CD4-positive, alpha-beta T cell treated with Interleukin-10 for 1 hour (primary cell): ENCODE measurements at regions not wholly inside any gene's neighbourhood (a gene's known extent, or its start where the extent isn't known, plus 50 kb on each side); places are given as distances from the start of the nearest gene placed in this dataset.

ENCODE experiments used
- DNase-seq: peaks from one replicate; pipeline ENCODE4 v3.0.0-alpha.2; 2020

DNA sequence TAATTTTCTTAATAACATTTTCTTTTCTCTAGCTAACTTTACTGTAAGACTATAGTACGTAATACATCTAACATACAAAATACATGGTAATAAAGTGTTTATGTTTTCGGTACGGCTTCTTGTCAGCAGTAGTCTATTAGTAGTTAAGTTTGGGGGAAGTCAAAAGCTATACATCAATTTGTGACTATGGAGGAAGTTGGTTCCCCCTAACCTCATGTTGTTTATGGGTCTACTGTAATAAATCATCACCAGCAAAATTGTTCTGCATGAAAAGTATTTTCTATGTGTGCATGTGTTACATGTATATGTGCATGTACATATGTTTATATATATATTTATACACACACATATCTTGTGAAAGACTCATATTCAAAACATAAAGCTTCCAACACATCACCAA, 303.0 kb downstream of the TRIB2 start:
- no peak for DNase-seq

DNA sequence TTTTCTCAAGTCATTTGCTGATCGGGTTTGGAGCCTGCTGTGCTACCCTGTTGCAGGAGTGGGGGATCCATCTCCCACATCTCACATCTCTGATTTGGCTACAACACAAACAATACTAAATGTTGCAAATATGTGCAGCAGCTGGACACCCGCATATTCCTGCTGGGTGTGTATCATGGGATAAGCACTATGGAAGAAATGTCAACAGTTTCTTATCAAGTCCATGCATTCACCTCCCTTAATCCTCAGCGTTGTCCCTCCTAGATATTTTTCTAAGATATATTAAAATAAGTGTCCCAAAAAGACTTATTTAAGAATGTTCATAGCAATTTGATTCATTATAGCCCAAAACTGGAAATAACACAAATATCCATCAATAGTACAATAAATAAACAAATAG, 303.7 kb downstream of the TRIB2 start:
- DNase-seq = no peak

DNA sequence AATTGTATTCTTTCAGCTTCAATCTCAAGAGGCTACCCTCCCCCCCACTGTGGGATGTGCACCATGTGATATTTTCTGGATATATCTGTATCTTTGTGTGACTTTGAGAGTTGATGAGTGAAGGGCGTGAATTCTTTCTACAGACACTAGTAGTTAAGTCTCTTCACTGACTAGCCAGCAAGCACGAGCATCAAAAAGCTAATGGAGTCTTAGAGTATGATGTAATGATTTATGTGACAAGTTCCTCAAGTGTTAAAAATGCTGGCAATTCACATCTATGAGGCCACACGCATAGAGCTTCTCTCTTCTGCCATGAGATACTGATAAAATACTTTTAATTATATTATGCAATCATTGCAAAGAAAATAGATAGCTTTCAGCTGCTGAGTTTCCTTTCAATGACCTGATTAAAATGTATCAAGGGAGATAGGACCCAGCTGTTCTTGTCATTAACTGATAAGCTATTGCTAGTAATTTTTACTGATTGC, 304.8 kb downstream of the TRIB2 start:
- no peak for DNase-seq

DNA sequence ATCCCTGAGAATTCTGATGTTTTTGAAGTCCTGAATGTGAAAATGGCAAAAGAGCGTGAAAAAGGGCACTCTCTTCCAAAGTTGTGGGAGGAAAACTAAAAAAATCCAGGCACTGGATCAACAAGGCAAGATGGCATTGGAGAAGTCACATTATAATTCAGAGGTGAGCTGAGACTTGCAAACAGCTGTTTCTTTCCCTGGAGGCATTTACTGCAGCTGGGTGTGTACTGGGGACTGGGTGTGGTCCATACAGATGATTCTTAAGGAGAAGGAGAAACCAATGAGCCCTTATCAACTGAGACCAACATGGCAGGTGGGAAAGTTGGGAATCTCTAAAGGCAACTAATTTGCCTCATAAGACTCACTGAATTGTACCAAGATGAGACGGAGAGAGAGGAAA, 313.9 kb downstream of the TRIB2 start:
- DNase-seq = no peak

DNA sequence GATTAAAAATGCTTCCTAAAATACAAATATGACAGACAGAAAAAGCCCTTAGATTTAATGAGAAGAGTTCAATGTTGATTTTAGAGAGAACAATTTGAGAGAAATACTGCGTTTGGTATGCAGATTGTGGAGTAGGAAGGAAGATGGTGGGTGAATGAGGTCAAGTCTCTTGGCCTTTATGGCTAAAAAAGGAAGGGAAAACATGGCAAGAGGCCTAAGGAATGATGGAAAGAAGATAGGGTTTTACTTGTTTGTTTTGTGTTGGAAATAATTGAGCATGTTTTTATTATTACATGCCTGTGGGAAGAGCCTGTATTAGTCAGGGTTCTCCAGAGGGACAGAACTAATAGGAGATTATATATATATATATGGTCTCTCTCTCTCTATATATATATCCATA, 318.1 kb downstream of the TRIB2 start:
- DNase-seq = no peak

DNA sequence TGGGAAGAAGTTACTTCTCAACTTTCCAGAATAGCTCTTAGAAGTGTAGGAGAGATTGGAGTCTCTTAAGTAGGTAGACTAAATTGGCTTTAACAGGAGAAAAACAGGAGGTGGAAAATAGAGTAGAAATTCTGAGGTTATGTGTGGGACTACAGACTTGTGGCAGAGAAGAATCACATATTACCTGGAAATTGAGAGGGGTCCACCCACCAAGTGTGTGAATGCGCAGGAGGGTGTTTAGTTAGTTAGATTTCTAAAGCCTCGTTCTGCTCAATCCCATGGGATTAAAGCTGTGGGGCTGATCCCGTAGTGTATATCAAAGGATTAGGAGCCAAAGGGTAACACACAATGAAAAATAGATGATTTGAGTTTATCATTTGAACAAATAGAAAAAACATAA, 319.1 kb downstream of the TRIB2 start:
- DNase-seq = no peak

DNA sequence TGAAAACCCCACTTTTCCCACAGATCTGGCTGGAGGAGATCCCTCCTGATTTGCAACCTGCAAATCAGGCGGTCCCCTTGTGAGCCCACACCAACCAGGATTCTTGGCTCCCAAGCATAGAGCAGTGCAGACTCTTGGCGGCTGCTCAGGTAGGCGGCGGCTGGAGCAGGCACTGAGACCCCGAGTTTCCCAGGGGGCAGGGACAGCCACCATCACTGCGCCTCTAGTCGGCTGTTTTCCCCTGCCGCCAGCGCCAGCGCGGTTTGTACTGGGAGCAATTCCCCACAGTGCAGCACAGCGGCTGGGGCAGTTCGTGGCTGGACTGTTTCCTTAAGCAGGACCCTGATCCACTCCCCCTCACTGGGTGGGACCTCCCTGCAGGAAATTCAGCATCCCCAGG, 323.3 kb downstream of the TRIB2 start:
- no peak for DNase-seq

DNA sequence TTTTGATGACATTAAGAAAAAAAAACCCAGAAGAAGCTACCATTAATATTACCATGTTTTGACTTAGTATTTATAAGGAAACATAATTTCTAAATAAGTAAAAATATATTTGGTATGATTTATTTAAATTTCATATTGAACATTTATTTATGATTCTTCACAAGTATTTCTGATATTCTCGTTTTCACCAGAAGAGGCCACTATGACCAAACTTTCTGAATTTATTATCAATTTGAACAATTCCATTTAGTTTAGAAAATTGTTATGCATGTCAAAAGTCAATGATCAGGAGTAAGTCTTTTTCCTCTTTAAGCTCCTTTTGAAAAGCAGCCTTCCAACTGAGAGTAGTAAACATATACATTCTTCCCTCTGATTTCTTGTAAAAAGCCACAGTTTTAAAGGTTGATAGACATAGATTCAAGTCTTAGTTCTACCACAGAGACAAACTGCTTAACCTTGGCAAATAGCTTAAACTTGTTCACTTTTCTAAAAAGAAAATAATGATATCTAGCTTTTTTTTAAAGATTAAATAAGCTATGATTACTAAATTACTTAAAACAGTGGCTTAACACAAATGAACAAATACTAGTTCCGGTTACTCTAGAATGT, 329.9 kb downstream of the TRIB2 start:
- DNase-seq = no peak

DNA sequence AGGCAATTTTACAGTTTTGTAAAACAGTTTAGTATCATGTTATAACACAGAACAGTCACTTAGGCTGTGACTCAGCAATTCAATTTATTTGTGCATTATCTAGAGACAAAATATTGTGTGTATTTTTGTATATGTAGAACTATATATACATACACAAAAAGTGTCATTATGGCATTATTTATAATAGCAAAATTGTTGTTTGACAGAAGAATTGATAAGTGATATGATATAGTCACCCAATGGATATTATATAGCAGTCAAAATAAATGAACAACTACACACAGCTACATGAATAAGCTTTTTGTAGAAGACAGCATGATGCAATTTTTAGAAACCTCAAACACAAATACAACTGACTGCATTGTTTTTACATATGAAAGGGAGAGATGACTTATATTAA, 334.0 kb downstream of the TRIB2 start:
- DNase-seq = no peak

DNA sequence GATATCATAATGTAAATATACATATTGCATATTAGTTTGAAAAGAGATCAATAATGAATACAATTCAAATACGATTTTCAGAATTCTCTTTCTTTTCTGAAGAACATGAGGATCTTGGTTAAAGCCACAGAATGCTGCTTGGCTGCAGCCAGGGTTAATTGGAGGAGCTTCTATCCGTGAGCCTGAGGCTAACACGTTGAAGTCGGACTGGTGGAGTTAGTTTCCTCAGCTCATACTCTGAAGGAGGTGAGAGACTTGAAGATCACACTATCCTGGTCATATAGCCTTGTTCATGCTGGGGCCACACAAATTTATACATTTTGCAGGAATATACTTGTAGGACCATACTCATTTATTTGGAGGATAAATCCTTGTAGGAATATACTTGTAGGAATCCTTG, 335.8 kb downstream of the TRIB2 start:
- no peak for DNase-seq

DNA sequence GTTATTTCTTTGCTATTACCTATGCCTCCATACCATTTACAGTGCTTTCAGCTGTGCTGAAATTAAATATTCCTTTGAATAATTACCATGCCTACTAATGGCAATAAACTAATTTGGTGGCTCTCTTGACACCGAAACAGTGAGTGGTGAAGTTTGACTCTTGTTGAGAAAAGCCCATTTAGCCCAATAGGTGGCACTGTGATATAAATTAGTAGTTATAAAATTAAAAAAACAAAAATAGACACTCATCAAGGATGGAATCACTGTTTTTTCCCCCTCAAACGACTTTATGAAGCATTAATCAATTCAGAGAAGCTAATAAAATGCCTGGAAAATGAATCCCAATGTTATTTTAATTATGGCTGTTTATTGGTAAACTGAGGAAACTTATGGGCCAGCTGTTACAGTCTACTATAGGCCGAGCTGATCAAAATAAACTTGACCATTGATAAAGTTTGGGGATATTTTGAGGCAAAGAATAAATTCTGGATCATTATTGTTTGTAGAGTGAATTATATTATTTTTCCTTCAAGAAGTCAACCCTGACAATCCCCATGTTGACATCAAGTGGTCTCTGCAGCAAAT, 339.6 kb downstream of the TRIB2 start:
- peak; percentile 5 for DNase-seq

DNA sequence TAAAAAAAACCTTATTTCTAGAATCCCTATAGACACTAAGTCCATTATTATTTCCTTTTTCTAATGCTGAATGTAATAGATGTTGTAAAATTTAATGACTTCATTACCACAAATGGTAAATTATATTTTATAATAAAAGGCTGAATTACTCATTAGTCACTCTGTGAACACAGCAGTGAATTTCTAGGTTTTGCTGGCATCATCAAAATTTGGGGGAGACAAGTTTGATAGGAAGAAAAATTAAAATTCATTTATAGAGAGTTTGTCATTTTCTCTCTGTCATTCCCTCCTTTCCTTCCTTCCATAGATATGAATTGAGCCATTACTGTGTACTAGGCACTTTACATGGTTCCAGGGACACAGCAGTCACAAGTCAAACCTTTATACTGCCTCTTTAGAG, 340.9 kb downstream of the TRIB2 start:
- no peak for DNase-seq

DNA sequence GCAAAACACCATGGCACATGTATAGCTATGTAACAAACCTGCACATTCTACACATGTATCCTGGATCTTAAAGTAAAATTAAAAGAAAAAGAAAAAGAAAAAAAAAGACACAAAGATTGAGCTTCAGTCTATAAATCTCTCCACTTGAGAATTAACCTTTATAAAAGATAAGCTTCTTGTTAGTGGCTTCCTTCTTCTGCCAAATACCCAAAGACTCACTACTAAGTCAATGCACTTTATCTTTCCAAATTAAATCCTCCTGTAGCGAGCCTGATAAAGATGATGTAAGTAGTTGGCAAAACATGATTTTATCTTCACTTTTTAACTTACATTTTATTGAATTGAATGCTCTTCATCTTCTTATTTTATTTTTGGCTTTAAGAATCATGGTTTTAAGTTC, 349.9 kb downstream of the TRIB2 start:
- DNase-seq = no peak

DNA sequence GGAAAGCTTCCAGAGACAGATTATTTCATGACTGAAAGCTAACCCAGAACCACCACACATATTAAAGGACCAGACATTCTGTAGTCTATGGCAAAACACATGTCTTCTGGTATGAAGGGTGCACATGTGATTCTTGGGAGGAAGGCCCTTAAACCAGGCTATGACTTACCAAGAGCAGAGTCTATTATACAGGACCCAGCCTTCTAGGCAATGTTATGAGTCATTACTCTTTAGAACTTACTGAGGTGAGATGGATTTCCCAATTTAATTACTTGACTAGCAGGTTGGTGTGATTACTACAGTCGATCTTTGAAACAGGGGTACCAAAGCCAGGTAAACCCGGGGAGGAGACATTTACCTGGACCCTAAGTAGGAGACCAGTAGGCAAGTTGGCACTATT, 350.8 kb downstream of the TRIB2 start:
- DNase-seq = no peak

DNA sequence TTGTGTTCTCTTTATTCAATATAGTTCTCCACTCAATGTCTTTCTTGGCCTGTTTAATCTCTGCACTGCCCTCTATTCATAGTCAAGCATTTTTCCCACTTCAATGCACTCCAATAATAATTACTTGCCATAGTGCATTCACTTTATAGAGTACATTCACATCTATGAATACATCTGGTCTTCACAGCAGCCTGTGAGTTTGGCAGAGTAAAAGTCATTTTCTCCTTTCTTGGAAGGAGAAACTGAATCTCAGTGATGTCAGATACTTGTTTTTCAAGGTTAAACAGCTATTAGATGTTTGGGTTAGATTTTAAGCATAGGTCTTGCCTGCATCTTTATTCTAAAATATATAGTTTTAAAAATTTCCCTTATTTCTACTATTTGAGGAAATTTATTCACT, 373.2 kb downstream of the TRIB2 start:
- no peak for DNase-seq

DNA sequence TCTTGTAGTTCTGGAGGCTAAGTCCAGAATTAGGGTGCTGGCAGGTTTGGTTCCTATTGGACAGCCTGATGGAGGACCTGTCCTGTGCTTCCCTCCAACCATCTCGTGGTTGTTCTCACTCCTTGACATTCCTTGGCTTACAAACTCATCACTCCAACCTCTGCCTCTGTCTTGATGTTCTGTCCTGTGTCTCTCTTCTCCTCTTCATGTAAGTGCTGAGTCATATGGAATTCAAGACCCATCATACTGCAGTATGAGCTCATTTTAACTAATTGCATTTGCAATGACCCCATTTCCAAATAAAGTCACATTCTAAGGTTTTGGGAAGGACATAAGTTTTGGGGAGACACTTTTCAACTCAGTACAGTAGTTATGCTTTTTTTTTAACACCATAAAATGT, 374.7 kb downstream of the TRIB2 start:
- no peak for DNase-seq

DNA sequence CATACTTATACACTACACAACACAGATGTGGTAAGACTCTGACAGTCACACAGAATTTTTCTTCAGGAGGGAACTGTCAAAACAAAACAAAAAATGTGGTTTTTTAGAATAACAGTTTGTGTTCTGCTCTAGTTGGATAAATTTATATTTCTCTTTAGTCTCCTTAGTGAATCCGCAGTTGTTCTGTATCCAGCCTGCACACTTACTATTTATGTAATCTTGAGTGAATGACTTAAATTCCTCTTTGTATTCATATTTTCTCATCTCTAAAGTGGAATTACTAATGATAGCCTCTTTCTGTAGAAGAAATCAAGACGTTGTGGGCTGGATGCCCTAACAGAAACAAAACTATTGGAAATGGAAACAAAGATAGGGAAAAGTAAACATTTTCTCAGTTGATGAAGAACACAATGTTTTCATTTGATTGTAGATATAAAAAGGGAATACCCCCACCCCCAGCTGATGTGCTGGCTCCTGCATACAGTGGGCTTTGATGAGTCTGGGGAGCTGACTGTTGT, 375.2 kb downstream of the TRIB2 start:
- no peak for DNase-seq

DNA sequence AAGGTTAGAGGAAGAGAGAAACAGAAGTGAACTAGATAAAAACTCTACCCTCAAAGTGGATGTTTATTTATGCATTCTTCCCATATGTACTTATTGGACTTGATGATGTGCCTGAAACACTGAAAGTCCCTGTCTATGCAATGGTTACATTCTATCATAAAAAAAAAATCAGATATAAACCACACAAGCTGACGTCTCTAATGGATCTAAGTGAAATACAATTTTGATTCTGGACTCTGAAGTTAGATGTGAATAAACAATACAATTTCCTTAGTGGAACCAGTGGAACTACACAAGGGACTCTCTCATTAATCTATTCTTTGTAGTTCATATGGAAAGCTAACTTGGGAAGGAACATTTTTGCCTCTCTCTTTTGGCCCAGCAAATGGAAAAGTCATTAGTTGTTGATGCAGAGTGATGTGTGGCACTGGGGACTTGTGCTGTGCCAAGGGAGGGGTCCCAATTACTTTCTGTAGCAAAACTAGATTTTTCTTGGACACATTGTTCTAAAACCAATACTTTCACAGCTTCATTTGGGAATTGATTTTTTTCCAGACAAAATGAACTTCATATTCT, 376.8 kb downstream of the TRIB2 start:
- DNase-seq = no peak

DNA sequence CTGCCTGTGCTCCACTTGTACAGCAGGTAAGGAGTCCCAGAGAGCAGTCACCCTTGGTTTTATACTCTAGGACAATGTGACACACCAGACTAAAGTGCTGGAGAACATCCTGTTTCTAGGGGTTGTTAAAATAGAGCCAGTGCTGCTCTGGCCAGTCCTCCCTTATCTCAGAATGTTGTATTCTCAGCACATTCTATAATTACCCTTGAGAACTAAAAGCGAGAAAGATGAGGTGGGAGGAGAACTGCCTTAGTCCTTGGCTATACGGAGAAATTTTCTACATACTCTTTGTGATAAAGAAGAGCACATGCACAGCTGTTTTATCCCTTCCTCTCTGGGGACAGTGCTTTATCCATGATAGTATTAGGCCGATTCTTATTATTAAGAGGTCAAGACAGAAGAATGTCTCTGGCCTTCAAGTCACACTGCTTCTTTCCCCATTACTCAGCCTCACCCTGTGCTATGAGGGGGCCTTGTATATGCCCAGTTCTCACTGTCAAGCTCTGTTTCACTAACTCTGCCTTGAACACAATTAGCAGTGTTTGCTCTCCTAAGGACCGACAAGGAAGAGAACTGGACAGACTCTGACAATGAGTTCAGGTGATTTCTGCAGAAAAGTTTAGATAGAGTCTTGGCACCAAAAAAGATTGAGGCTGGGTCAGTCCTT, 385.8 kb downstream of the TRIB2 start:
- DNase-seq = no peak

DNA sequence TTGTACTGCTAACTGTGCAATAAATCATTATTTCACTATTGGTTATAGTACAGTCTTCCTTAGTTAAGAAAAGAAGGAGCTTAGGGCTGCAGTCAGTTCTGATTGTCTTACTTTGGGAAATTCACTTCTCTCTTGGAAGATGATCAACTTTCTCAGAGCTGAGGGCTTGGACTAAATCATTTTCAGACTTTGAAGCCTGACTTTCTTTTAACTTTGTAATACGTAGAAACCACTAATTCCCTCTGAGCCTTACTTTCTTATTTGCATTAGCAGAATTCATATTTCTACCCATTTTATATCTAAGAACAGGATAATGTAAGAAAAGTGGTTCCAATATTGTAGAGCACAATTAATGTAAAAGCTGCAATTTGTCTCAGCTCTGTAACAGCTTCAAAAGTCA, 386.4 kb downstream of the TRIB2 start:
- no peak for DNase-seq

DNA sequence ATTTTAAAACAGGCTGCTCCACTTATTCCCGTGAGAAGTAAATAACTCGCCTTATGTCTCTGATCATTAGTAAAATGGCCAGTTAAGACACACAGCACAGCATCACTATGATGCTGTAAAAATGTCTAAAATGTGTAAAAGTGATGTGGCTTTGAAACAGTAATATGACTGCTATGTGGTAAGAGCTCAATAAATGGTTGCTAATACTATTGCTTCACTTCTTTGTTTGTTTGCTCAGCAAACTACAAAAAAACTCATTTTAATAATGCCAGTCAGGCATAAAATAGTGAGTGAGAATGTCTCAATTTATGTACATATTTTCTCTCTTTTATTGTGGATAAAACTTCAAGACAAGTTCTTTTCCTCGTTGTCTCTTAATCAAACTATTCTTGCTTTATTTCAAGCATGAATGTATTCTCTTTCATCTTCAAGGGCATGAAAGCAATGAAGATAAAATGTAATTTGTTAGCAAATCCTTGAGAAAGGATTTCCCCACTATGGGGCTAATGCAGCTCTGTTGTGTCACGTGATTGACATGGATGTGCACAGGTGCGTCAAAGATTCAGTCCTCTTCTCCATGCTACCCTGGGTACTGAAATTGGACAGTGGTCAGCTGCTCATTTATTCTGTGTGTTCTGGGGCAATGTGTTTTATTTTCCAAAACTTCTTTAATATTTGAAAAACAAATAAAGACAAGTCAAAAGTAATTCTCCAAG, 387.2 kb downstream of the TRIB2 start:
- no peak for DNase-seq

DNA sequence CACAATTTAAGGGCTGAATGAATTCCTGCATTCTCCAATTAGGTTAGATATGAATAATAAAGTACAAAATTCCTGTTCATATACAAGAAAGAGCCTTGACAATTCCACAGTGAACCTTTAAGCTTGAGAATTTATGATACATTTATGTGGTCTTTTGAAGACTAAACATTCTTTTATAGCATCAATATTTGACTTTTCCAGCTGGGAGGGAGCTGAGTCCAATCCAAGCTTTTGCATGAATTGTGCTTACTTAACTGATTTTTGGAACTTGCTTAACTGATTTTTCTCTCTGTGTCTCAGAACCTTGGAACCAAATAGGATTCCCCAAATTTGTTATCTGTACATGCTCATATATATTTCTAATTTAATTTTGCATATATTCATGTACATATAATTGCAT, 388.0 kb downstream of the TRIB2 start:
- DNase-seq = no peak

DNA sequence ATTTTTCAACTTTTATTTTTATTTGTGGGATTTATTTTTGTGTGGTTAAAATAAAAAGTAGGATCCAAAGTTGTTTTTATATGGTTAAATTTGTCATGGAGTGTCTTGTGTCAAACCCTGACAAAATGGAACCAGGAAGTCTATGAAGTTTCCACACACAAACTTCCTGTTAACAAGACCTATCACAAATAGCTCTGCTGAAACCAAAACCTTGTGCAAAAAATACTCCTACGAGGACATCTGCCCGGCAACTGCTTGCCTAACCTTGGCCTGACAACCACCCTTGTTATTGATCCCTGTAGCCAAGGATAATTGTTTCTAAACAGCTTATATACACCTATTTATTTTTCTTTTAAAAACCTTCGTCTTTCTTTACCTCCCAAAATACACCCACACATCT, 389.6 kb downstream of the TRIB2 start:
- DNase-seq = no peak

DNA sequence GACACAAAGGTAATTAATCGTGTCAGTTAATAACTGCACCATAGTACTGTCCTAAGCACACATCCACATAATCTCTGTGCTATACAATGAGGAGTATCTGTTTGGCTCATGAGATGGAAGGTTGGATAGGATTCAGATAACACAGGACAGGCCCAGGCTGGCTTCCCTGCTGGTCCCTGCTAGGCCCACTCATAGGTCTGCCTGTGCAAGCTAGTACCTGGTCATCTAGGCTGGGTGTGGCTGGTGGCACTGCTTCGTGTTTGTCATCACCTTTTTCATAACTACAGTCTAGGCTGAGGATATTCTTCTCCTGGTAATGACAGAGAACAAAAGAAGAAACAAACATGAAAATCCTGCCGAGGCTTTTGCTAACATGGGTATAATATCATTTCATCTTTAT, 392.8 kb downstream of the TRIB2 start:
- no peak for DNase-seq
